ENCODE measurements at regions not wholly inside any gene's neighbourhood (a gene's known extent, or its start where the extent isn't known, plus 50 kb on each side); places are given as distances from the start of the nearest gene placed in this dataset.

DNA sequence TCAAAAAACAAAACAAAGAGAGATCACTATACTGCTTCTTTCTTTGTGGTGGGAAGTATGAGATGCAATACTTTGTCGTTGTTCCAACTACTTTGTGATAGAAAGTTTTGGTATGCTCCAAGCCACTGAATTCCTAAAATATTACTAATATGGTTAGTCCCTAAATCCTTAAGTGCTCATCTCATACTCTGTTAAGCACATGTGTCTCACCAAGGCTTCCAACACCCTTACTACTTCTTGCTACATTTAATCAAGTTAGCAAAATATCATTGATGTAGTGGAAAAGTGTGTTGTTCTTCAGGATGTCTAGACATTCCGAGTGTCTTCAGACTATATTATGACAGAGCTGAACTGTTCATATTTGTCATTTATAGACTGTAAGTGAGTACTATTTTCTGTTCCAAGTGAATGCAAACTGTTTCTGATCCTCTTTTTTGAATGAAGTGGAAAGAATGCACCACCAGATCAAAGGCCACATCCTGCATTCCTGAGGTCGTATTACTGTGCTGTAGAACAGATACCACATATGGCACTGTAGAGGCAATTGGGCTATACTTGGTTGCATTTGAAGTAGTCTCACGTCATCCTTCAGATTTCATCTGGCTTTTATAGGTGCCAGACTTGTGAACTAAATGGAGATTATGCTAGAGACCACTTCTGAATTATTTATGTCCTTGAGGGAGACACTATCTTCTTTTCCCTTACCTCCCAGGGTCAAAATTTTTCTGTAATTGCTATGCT is 298.4 kb upstream of the ZNF521 start:
- intact Hi-C loops (cut with micrococcal nuclease): no loop called here

DNA sequence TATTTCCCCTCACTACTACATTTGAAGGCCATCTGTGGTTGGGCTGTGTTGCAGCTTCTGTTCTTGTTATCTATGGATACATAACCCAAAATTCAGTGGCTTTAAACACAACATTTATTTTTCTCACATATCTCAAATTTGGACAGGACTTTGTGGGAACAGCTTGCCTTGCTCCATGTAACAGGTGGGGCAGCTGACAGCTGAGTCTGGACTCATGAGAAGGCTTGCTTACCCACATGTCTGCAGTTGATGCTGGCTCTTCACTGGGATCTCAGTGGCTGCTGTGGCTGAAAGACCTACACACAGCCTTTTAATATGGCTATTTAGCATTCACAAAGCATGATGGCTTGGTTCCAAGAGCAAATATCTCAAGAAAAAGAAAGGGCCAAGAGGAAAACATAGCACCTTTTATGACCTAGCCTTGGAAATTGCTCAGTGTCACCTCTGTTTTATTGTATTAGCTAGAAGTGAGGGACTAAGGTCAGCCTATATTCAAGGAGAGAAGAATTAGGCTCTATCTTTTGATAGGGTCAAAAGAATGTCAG is 296.8 kb upstream of the ZNF521 start:
- intact Hi-C loops (cut with micrococcal nuclease): no loop called here

DNA sequence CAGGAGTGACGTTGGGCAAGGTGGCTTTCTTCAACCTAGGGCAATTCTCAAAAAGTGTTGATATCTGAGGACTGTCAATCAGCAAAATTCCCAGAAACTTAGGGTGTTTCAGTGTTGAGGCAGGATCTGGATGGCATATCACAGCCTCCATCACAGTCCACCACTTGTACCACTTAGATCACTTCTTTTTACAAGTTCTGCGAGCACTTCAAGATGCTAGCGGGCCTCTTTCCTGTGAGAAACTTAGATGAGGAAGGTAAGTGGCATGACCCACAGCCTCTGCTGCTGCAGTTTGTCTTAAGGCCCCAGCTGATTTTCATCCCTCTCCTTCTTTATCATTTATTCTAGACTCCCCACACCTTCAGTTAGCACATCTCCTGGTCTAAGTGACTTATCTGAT is 295.4 kb upstream of the ZNF521 start:
- intact Hi-C loops (cut with micrococcal nuclease): no loop called here

GRCh38 chr18:25646971-25647370 is 295.0 kb upstream of the ZNF521 start:
- intact Hi-C loops (cut with micrococcal nuclease): loop anchor here (1.0 kb wide), 1 partner anchor 9 kb away; no protein-coding TSS in a partner anchor

DNA sequence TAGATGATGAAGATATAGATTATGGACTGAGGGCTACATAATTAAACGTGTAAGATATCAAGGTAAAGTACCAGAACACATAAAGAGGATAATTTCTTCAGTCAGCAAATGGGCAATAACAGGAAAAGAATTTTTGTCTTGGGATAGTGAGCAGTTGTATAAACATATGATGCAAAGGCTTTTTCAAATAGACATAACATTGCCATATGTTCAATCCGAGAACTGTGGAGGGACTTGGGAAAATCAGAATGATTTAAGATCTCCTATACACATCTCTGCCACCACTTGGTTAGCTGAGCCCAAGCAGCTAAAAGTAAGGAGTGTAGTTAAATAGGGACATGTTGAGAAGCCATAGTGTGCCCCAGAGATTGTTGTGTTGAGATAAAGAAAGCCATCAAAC is 287.6 kb upstream of the ZNF521 start:
- intact Hi-C loops (cut with micrococcal nuclease): no loop called here

- intact Hi-C loops (cut with micrococcal nuclease): no loop called here
Measured at GRCh38 chr18:25633563-25633962, 281.6 kb upstream of the ZNF521 start.

- intact Hi-C loops (cut with micrococcal nuclease): no loop called here
Measured at GRCh38 chr18:25630682-25631081, 278.7 kb upstream of the ZNF521 start.

DNA sequence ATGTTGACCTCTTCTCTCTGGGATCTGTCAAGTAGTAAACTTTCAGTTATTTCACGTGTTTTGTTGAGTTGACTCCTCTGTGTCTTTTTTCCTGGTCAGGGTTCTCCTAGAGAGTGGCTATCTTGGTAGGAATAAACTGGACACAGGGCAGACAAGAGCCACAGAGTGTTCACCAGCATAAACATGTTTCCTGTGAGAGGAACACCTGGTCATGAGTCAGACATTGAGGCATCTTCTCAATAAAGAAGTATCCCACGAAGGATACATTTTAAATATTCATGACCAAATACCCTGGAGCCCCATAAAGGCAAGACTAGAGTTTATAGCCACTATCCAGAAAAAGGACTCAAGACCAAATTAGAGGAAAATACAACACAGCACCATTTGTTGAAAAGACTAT is 269.7 kb upstream of the ZNF521 start:
- intact Hi-C loops (cut with micrococcal nuclease): no loop called here

GRCh38 chr18:25621144-25621543 is 269.2 kb upstream of the ZNF521 start:
- intact Hi-C loops (cut with micrococcal nuclease): no loop called here

- intact Hi-C loops (cut with micrococcal nuclease): loop anchor here (5.0 to 10.0 kb wide), 2 partner anchors 49 to 102 kb away; no protein-coding TSS in a partner anchor
Measured at GRCh38 chr18:25614168-25614567, 262.2 kb upstream of the ZNF521 start.

- intact Hi-C loops (cut with micrococcal nuclease): loop anchor here (5.0 to 10.0 kb wide), 2 partner anchors 48 to 100 kb away; no protein-coding TSS in a partner anchor
Measured at GRCh38 chr18:25612466-25612865, 260.5 kb upstream of the ZNF521 start.

DNA sequence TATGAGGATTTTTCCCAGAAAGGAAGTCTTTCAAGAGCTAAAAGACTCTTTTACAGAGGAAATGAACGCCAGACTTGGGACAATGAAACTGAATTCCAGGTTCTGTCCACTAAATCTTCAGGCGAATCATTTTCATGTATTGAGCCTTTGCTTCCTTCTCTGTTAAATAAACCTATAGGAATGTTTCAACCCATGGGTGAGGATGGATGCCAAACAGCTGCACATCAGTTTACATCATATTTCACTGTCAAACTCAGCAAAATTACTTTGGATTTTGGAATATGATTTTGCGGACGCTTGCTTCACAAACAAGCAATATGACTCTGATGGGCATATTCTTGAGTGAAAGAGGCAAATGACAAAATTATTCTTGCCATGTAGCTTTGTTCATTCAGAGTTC is 256.1 kb upstream of the ZNF521 start:
- intact Hi-C loops (cut with micrococcal nuclease): no loop called here

DNA sequence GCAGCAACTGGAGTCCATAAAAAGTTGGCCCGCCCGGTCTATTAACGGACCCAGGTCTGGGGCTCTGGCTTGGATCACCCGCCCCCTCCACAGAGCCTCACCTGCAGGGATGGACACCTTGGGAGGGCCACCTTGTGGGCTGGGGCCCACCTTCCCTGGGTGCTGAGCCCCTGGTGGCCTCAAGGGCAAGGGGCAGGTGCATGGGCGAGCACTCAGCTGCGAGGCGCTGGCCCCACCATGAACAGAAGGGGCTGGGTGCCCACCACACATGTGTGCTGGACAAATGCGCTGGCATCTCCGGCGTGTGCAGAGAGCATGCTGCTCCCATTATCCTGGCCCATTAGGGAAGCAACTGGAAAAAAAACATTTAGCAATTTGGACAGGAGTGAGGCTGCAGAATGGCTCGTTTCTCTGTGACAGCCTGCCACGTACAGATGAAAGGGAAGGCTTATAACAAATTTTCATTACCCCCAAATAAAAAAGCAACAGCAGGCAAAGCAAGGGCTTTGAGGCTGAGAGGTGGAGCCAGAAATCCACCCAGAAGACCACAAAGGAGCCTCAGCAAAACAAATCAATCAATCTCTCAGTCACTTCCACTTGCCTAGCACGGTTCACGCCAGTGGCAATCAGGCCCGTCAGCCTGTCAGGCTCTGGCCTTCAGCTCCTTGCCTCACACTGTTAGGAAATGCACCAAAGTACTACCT is 253.1 kb upstream of the ZNF521 start:
- intact Hi-C loops (cut with micrococcal nuclease): no loop called here

DNA sequence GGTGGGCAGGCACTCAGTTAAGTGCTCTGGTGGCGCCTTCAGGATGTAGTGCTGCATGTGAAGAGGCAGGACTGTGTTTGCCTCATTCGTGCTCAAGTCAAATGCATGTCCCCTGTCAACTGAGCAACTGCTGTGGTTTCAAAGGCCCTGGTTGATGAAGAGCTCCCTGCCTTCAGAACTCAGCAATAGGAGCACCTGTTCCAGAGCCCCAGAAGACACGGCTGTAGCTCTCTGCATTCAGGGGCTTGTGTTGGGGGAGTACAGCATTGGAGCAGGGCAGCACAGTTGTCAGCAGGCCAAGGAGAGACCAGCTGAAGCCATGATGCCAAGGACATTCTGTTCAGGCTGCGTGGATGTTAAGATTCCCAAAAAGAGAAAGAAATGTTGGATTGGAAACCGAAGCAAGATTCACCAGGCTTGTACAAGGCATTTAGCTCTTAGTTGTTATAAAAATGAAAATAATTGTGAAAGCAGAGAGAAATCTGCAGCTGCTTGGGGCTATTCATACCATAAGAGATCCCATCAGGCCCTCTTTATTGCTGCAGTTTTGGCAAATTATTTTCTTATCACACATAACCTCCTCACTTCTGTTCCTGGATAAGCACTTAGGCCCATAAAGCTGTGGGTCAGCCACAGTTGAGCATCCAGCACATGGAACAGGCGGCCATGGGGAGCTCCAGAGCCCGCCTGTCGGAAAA is 252.4 kb upstream of the ZNF521 start:
- intact Hi-C loops (cut with micrococcal nuclease): no loop called here

DNA sequence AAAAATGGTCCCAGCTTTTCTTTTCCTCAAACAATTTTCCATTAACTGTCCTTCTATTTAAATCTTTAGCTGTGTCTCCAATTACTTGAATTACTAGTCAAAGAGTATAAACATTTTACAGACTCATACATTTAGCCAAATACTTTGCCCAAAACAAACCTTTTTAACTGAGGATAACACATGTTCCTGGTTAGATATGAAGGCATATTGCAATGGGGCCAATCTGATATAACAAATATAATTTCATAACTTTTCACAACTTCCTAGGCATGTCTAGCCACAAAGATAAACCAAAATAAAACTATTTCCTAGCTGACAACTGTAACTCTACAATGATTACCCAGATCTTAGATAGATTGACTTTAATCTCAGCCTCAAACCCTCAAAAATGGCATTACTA is 247.5 kb upstream of the ZNF521 start:
- intact Hi-C loops (cut with micrococcal nuclease): no loop called here

DNA sequence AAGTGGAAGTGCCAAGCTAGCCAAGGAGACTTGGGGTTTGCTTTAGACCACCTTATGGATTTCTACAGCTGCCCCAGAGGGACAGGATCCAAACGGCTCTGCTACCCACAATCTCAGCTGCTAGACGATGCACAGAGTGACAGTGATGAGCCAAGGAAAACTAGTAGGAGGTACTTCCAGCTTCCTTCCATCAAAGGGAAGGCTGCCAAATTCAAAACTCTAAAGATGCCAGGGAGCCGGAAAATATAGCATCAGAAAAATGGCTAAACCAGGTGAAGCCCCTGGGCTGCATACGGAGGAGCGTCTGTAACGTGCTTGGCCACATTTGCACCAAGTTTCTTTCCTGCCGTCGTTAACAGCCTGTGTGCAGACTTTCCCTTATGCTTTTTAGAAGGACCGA is 245.5 kb upstream of the ZNF521 start:
- intact Hi-C loops (cut with micrococcal nuclease): no loop called here

DNA sequence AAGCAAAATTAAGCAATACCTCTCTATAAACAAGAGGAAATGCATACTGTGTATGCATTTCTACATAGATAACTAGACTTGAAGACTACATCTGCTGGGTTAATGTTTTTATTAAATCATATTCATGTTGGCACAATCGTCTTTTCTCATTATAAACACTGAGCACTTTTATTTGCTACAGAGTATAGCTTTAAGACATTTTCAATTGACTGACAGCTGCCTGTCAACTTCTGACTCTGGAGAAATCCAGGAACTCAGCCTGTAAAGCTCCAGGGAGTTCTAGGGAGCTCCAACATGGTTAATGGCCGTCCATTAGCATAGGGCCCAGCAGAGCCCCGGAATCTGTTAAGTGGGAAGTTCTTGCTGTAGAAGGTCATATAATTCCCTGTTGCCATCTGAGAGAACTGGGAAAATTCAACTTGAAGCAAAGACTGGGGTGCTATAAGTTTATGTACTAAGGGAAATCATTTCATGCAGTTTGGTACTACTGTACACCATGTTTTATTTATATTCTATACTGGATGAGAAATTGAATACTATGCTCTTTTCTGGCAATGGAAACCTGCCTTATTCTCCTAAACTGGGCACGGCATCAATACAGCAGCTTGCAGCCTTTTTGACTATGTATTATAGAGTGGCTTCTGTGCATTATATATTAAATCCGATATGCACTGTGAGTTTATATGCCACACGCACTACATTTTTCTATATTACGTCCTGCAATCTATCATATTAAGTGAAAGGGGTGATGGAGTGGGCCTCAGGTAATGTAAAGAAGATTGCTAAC is 243.5 kb upstream of the ZNF521 start:
- intact Hi-C loops (cut with micrococcal nuclease): no loop called here

DNA sequence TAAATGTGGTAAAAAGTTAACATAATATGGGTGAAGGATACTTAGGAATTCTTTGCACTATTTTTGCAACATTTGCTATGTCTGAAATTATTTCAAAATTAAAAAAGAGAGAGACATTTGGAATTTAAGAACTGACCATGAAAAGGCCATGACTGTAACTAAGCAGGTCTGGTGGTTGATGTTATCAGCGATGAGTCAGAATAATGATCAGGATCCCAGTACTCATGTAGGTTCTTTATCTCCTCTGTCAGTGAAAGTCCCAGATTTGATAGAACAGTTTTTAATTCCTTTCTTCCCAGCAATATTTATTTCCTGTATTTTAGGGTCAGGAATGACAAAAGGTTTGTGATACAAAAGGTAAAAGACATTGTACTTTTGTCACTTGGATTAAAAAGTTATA is 242.4 kb upstream of the ZNF521 start:
- intact Hi-C loops (cut with micrococcal nuclease): no loop called here

- intact Hi-C loops (cut with micrococcal nuclease): no loop called here
Measured at GRCh38 chr18:25592804-25593360, 240.9 kb upstream of the ZNF521 start.

DNA sequence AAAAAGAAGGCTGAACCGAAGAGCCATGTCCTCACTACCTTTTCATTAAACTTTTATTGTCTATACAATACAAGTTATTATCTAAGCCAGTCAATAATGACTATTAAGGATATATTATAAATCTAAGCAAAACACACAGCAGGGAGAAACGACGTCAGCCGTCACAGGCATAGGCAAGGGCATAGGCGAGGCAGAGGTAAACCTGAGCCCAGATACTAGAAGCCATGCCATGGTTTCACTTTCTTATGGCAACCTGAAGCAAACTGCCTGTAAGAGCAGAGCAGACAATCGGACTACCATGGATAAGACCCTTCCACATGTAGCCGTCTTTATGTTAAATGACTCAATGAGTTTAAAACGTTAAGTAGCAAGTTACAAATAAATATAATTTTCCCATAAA is 238.5 kb upstream of the ZNF521 start:
- intact Hi-C loops (cut with micrococcal nuclease): no loop called here

- intact Hi-C loops (cut with micrococcal nuclease): no loop called here
Measured at GRCh38 chr18:25587545-25587944, 235.6 kb upstream of the ZNF521 start.

Data from T-helper 1 cell treated with Interleukin-12 subunit alpha and Interleukin-12 subunit beta and Interleukin-4 antibody, amounts not matched to agents 30 ng/mL and 1 ng/mL, for 36 hours (primary cell).